ENCODE measurements at regions not wholly inside any gene's neighbourhood (a gene's known extent, or its start where the extent isn't known, plus 50 kb on each side); places are given as distances from the start of the nearest gene placed in this dataset.

DNA sequence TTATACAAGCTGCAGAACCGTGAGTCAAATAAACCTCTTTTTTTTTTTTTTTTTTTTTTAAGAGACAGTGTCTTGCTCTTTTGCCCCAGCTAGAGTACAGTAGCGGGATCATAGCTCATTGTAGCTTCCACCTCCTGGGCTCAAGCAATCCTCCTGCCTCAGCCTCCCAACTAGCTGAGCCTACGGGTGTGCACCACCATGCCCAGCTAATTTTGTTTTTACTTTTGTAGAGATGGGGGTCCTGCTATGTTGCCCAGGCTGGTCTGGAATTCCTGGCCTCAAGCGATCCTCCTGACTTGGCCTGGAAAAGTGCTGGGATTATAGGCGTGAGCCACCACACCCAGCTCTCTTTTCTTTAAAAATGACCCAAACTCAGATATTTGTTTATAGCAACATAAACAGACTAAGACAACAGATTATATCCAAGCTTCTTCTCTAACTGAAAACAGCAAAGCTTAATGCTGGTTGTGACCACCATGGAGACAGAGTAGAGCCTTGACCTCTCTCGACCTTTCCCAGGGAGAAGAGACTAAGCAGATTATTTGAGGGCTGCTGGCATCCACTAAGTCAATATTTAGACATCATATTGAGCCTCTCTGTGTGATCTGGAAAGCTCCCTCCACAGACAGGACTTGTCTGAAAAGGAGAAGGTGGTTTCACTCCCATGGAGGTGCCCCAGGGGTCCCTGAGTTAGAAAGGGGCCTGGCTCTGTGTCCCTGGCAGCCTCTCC is 150.0 kb downstream of the KCTD15 start:
- no peak for DNase-seq (ENCODE audit: low read depth in 1 of 2, low spot score in 1 of 2)
- Histone ChIP-seq H3K27ac (replicated peaks) (no peak overlapping the region), H3K27me3 (ENCODE audit: insufficient read depth, poor library complexity, severe bottlenecking) (no peaks in the 10 kb centered on the region), H3K4me3 (replicated peaks; ENCODE audit: insufficient read depth, low read length) (no peak overlapping the region)
- TF ChIP-seq, protein P1, sequence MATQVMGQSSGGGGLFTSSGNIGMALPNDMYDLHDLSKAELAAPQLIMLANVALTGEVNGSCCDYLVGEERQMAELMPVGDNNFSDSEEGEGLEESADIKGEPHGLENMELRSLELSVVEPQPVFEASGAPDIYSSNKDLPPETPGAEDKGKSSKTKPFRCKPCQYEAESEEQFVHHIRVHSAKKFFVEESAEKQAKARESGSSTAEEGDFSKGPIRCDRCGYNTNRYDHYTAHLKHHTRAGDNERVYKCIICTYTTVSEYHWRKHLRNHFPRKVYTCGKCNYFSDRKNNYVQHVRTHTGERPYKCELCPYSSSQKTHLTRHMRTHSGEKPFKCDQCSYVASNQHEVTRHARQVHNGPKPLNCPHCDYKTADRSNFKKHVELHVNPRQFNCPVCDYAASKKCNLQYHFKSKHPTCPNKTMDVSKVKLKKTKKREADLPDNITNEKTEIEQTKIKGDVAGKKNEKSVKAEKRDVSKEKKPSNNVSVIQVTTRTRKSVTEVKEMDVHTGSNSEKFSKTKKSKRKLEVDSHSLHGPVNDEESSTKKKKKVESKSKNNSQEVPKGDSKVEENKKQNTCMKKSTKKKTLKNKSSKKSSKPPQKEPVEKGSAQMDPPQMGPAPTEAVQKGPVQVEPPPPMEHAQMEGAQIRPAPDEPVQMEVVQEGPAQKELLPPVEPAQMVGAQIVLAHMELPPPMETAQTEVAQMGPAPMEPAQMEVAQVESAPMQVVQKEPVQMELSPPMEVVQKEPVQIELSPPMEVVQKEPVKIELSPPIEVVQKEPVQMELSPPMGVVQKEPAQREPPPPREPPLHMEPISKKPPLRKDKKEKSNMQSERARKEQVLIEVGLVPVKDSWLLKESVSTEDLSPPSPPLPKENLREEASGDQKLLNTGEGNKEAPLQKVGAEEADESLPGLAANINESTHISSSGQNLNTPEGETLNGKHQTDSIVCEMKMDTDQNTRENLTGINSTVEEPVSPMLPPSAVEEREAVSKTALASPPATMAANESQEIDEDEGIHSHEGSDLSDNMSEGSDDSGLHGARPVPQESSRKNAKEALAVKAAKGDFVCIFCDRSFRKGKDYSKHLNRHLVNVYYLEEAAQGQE (IDR thresholded peaks at IDR 0.05; ENCODE audit: insufficient replicate concordance, low read depth) = no peak
- TF ChIP-seq GABPA (IDR thresholded peaks at IDR 0.05; ENCODE audit: low read depth) = no peak

DNA sequence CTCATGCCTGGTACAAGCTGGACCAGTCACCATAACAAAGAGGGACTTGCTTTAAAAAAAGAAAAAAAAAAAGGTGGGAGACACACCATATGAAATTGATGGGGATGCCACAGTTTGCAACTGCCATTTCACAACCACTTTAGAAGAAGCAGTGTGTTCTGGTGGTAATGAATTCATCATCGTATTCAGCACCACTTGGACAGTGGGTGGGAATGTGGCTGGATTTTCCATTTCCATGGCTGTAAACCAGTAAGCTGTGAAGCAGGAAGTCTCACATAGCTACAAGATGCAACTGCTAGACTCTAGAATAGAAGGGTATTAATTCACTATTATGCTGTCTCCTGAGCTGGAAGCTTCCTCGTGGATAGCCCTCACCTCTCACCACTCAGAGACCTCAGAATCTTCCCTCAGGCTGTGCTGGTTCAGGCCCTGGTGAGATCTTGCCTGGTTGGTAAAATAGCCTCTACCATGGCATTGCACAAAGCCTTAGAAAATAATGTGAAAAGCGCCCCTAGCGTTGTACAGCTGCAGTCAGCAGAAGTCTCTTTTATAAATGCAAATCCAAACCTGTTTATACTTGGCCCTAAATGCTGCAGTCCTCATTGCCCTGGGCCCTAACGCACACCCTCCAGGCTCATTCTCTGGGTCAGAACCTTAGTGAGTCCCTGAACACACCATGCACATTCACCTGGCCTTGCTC is 150.7 kb downstream of the KCTD15 start:
- no peak for DNase-seq (ENCODE audit: low read depth in 1 of 2, low spot score in 1 of 2)
- Histone ChIP-seq H3K4me3 (replicated peaks; ENCODE audit: insufficient read depth, low read length) (no peak overlapping the region), H3K27me3 (ENCODE audit: insufficient read depth, poor library complexity, severe bottlenecking) (no peaks in the 10 kb centered on the region), H3K27ac (replicated peaks) (no peak overlapping the region)
- TF ChIP-seq POLR2AphosphoS5 (IDR thresholded peaks at IDR 0.05; ENCODE audit: low read depth) = no peak
- TF ChIP-seq GABPA (IDR thresholded peaks at IDR 0.05; ENCODE audit: low read depth) = no peak
- TF ChIP-seq SPI1 (IDR thresholded peaks at IDR 0.05; ENCODE audit: borderline replicate concordance, low read depth) = no peak
- TF ChIP-seq, protein P1 (IDR thresholded peaks at IDR 0.05; ENCODE audit: insufficient replicate concordance, low read depth) = no peak
- TF ChIP-seq, protein P2, sequence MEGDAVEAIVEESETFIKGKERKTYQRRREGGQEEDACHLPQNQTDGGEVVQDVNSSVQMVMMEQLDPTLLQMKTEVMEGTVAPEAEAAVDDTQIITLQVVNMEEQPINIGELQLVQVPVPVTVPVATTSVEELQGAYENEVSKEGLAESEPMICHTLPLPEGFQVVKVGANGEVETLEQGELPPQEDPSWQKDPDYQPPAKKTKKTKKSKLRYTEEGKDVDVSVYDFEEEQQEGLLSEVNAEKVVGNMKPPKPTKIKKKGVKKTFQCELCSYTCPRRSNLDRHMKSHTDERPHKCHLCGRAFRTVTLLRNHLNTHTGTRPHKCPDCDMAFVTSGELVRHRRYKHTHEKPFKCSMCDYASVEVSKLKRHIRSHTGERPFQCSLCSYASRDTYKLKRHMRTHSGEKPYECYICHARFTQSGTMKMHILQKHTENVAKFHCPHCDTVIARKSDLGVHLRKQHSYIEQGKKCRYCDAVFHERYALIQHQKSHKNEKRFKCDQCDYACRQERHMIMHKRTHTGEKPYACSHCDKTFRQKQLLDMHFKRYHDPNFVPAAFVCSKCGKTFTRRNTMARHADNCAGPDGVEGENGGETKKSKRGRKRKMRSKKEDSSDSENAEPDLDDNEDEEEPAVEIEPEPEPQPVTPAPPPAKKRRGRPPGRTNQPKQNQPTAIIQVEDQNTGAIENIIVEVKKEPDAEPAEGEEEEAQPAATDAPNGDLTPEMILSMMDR (IDR thresholded peaks at IDR 0.05; ENCODE audit: insufficient read depth, low read length) = no peak

DNA sequence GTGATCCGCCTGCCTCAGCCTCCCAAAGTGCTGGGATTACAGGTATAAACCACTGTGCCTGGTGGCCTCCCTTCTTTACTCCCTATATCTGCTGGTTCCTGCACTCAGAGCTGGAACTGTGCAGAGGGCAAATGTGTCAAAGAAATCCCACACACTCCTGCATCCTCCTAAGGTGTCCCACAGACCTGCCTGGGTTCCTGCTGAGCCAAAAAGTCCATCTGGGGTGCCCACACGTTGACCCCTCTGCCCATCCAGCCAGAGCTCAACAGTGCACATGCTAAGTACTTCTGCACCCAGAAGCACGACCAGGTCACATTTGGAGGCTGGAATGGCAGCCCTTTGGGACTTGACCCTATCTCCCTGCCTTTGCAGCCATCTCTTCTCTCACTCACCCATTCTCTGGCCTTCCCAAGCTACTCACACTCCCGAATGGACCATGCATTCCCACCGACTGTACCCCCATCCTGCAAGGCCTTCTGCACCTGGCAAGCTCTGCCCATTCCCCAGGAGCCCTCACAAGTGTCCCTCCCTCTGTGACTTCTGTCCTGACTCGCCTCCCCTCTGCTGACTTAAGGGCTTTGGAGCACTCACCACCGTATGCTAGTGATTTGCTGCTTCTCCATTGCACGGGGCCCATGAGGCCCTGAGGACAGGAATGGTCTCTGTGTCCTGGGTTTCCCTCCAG is 152.1 kb downstream of the KCTD15 start:
- TF ChIP-seq POLR2AphosphoS5 (IDR thresholded peaks at IDR 0.05; ENCODE audit: low read depth) (no peak), GABPA (IDR thresholded peaks at IDR 0.05; ENCODE audit: low read depth) (no peak), SPI1 (IDR thresholded peaks at IDR 0.05; ENCODE audit: borderline replicate concordance, low read depth) (no peak)
- TF ChIP-seq, protein P1 (IDR thresholded peaks at IDR 0.05; ENCODE audit: insufficient replicate concordance, low read depth) = no peak
- TF ChIP-seq, protein P2 (IDR thresholded peaks at IDR 0.05; ENCODE audit: insufficient read depth, low read length) = no peak
- DNase-seq (ENCODE audit: low read depth in 1 of 2, low spot score in 1 of 2) = no peak
- no peak overlapping the region for H3K27ac ChIP-seq (replicated peaks)

More for the DNA sequence above, 152.1 kb downstream of the KCTD15 start:
- Histone ChIP-seq H3K4me3 (replicated peaks; ENCODE audit: insufficient read depth, low read length) (no peak overlapping the region), H3K27me3 (ENCODE audit: insufficient read depth, poor library complexity, severe bottlenecking) (peaks cover 3% of the 10 kb centered on the region)

Measured in HL-60 (cell line).